IPS DF 6.9 (cell line): ENCODE measurements at regions not wholly inside any gene's neighbourhood (a gene's known extent, or its start where the extent isn't known, plus 50 kb on each side); places are given as distances from the start of the nearest gene placed in this dataset.
"Not testable (repeated sequence)": the region's sequence is repeated elsewhere in the genome, so short reads cannot be mapped to it uniquely, and the experiment has no call there.

Experiments used
- DNase-seq: peaks from one replicate; pipeline ENCODE4 v3.0.0-alpha.2; 2013; ENCODE audit warnings: low read depth, low spot score
- H3K27ac ChIP-seq: one replicate; pipeline ENCODE4 v1.5.1; 2013; ENCODE audit warnings: low read length, control low read depth
- H3K27me3 ChIP-seq: 2 replicates; pipeline ENCODE4 v1.6.1; 2013; ENCODE audit warnings: mild to moderate bottlenecking, low read length; ENCODE audit not compliant: control insufficient read depth, insufficient read depth
- H3K36me3 ChIP-seq: 2 replicates; pipeline ENCODE4 v1.6.1; 2013; ENCODE audit warnings: low read length; ENCODE audit not compliant: control insufficient read depth, insufficient read depth
- H3K4me1 ChIP-seq: 2 replicates; pipeline ENCODE4 v1.6.1; 2013; ENCODE audit warnings: low read length; ENCODE audit not compliant: control insufficient read depth, insufficient read depth
- H3K4me3 ChIP-seq: 2 replicates; pipeline ENCODE4 v1.5.1; 2013; ENCODE audit warnings: mild to moderate bottlenecking, low read length
- H3K9me3 ChIP-seq: 2 replicates; pipeline ENCODE4 v1.6.1; 2013; ENCODE audit warnings: low read length, inconsistent platforms; ENCODE audit not compliant: control insufficient read depth, insufficient read depth
- WGBS: extraction: QIAGEN DNeasy Blood & Tissue Kit; methylation state at CpG from one replicate; pipeline ENCODE4 v1.1.7; 2013; ENCODE audit warnings: mixed read lengths, missing lambda C conversion rate; ENCODE audit not compliant: insufficient read length, insufficient coverage; 5-methylcytosine and 5-hydroxymethylcytosine counted together

DNA sequence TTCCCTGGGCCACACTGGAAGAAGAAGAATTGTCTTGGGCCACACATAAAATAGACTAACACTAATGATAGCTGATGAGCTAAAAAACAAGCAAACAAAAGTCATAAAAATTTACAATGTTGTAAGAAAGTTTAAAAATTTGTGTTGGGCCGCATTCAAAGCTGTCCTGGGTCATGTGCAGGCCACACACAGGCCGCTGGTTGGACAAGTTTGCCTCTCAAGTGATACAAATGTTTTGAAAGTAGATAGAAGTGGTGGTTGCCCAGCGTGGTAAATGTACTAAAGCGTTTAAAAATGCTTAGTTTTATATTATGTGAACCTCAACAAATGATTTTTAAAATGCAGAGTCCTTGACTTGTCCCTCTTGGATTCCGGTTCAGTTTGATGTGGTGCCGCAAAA lies 94.9 kb upstream of the TBCA start:
- WGBS: no CpG with 5 or more reads among the region's 6 CpGs
- no peaks in the 10 kb centered on the region for H3K9me3 ChIP-seq
- no peaks in the 10 kb centered on the region for H3K27me3 ChIP-seq
- no peaks in the 10 kb centered on the region for H3K4me1 ChIP-seq
- H3K36me3 ChIP-seq: no peaks in the 10 kb centered on the region
- no peak overlapping the region for H3K27ac ChIP-seq
- H3K4me3 ChIP-seq: no peak overlapping the region
- no peak for DNase-seq

- Histone ChIP-seq H3K27me3 (no peaks in the 10 kb centered on the region), H3K4me3 (no peak overlapping the region), H3K4me1 (no peaks in the 10 kb centered on the region; the same call in 1 of the 2 replicates), H3K9me3 (no peaks in the 10 kb centered on the region), H3K27ac (no peak overlapping the region), H3K36me3 (no peaks in the 10 kb centered on the region)
- no peak for DNase-seq
- no CpG with 5 or more reads among the region's 11 CpGs for WGBS
Measured at GRCh38 chr5:77869116-77869798, 93.1 kb upstream of the TBCA start.

DNA sequence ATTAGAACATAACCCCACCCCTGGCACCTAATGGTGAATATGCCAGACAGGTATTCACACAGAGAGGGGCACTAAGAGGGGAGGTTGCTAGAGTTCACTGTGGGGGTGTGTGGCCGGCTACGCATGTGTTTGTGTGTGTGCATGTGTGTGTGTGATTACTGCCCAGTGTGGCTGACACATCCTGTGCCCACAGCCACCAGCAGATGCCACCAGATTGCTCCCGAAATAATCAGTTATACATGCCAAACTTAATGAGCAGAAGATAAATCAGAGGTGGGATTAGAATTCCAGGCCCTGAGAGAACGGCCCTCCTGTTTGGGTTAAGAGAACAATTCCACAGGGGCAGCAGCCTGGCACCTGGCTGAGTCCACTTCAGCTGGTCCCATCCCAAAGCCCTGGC lies 91.8 kb upstream of the TBCA start:
- H3K36me3 ChIP-seq: no peaks in the 10 kb centered on the region
- no peaks in the 10 kb centered on the region; the same call in 1 of the 2 replicates for H3K27me3 ChIP-seq
- no peak overlapping the region for H3K27ac ChIP-seq
- WGBS: no CpG with 5 or more reads among the region's 4 CpGs
- DNase-seq: no peak
- H3K4me1 ChIP-seq: no peaks in the 10 kb centered on the region; the same call in 1 of the 2 replicates
- no peak overlapping the region for H3K4me3 ChIP-seq
- no peaks in the 10 kb centered on the region for H3K9me3 ChIP-seq

DNA sequence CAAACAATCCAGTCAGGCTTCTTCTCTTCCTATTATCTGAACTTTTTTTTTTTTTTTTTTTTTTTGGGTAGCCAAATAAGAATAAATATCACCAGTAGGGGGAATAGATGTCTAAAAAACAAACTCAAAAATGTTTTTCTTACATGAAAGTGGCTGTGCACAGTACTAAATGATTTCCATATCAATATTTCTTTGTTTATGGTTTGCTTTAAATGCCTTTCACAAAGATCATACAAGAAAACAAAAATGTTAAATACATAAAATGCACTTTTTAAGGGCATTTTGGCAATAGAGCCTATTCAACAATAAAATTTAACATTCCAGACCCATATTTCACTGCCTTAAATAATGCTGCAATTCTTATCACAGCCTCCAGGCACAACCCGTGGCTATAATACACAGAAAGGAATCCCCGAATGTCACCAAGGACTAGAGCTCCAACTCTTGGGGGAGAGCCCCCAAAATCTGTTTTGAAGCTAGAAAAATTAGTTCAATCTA lies 91.1 kb upstream of the TBCA start:
- Histone ChIP-seq H3K27me3 (no peaks in the 10 kb centered on the region; the same call in 1 of the 2 replicates), H3K27ac (no peak overlapping the region), H3K36me3 (no peaks in the 10 kb centered on the region), H3K4me1 (no peaks in the 10 kb centered on the region; the same call in 1 of the 2 replicates), H3K9me3 (no peaks in the 10 kb centered on the region), H3K4me3 (no peak overlapping the region)
- no peak for DNase-seq
- WGBS: no CpG with 5 or more reads among the region's 2 CpGs

GRCh38 chr5:77866198-77866597 lies 90.1 kb upstream of the TBCA start:
- no peak overlapping the region for H3K27ac ChIP-seq
- no peaks in the 10 kb centered on the region for H3K9me3 ChIP-seq
- no peaks in the 10 kb centered on the region; the same call in 1 of the 2 replicates for H3K4me1 ChIP-seq
- no peaks in the 10 kb centered on the region for H3K36me3 ChIP-seq
- WGBS: no CpG with 5 or more reads among the region's 7 CpGs
- H3K4me3 ChIP-seq: no peak overlapping the region
- H3K27me3 ChIP-seq: no peaks in the 10 kb centered on the region; the same call in 1 of the 2 replicates
- DNase-seq: no peak

- no peaks in the 10 kb centered on the region for H3K9me3 ChIP-seq
- H3K4me1 ChIP-seq: no peaks in the 10 kb centered on the region; the same call in 1 of the 2 replicates
- H3K27ac ChIP-seq: no peak overlapping the region
- H3K27me3 ChIP-seq: no peaks in the 10 kb centered on the region; the same call in 1 of the 2 replicates
- H3K4me3 ChIP-seq: no peak overlapping the region
- no CpG with 5 or more reads among the region's 8 CpGs for WGBS
- DNase-seq: no peak
- no peaks in the 10 kb centered on the region for H3K36me3 ChIP-seq
Measured at GRCh38 chr5:77864997-77865396, 88.9 kb upstream of the TBCA start.

DNA sequence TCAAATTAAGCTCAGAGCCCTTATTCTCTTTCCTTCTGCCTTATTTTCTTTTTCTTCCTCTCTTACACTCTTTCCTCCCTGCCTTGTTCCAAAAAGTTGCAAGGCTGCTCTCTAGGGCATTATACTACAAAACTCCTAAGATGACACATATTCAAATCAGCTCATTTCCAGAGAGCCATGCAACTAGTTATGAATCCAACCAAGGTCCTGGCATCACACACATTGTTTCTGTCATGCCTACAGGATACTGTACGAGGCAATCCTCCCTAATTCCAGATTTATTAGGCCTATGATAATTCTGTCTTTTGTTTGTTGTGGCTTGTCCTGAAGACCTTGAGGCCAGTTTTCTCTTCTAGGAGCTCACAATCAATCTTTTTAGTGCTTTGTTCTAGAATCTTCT lies 87.0 kb upstream of the TBCA start:
- H3K9me3 ChIP-seq: no peaks in the 10 kb centered on the region
- no peaks in the 10 kb centered on the region; the same call in 1 of the 2 replicates for H3K4me1 ChIP-seq
- no peak overlapping the region for H3K4me3 ChIP-seq
- no peaks in the 10 kb centered on the region for H3K36me3 ChIP-seq
- DNase-seq: no peak
- no CpG with 5 or more reads among the region's 1 CpG for whole genome bisulfite sequencing
- H3K27me3 ChIP-seq: no peaks in the 10 kb centered on the region; the same call in 1 of the 2 replicates
- H3K27ac ChIP-seq: no peak overlapping the region

GRCh38 chr5:77861576-77861975 lies 85.4 kb upstream of the TBCA start:
- no peaks in the 10 kb centered on the region; the same call in 1 of the 2 replicates for H3K27me3 ChIP-seq
- WGBS: no CpG with 5 or more reads among the region's 1 CpG
- no peak overlapping the region for H3K27ac ChIP-seq
- no peaks in the 10 kb centered on the region for H3K9me3 ChIP-seq
- no peaks in the 10 kb centered on the region for H3K36me3 ChIP-seq
- no peaks in the 10 kb centered on the region; the same call in 1 of the 2 replicates for H3K4me1 ChIP-seq
- no peak overlapping the region for H3K4me3 ChIP-seq
- DNase-seq: no peak

- no peaks in the 10 kb centered on the region for H3K36me3 ChIP-seq
- DNase-seq: no peak
- H3K4me1 ChIP-seq: no peaks in the 10 kb centered on the region
- WGBS: no CpG with 5 or more reads among the region's 1 CpG
- H3K4me3 ChIP-seq: no peak overlapping the region
- no peaks in the 10 kb centered on the region for H3K9me3 ChIP-seq
- no peak overlapping the region for H3K27ac ChIP-seq
- H3K27me3 ChIP-seq: no peaks in the 10 kb centered on the region; the same call in 1 of the 2 replicates
Measured at GRCh38 chr5:77859306-77859705, 83.2 kb upstream of the TBCA start.

- not testable (repeated sequence) for H3K4me3 ChIP-seq
Measured at GRCh38 chr5:77858678-77859077, 82.5 kb upstream of the TBCA start.

DNA sequence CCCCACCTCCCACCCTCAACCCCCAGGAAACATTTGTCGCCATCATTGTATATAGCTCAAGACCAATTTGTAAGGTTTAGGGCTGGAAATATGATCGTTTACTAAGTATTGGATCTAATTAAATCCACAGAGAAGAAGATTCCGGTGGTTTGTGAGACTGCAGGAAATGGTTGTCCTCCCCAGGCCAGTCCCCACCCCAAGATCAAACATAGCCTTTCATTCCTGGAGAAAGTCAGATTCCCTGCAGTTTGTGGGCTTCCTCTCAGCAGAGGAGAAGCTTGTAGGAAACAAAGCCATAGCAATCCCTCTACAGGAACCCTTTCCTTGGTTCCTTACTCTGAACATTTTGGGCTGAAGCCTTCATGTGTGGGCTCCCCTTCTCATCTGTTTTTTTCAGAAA lies 79.2 kb upstream of the TBCA start:
- no peak overlapping the region for H3K27ac ChIP-seq
- DNase-seq: no peak
- WGBS: no CpG with 5 or more reads among the region's 3 CpGs
- no peaks in the 10 kb centered on the region for H3K36me3 ChIP-seq
- no peaks in the 10 kb centered on the region for H3K9me3 ChIP-seq
- peaks cover 7% of the 10 kb centered on the region for H3K4me1 ChIP-seq
- H3K4me3 ChIP-seq: no peak overlapping the region
- peaks cover 25% of the 10 kb centered on the region for H3K27me3 ChIP-seq

More at GRCh38 chr5:77858678-77859077, 82.5 kb upstream of the TBCA start:
- not testable (repeated sequence) for H3K4me1 ChIP-seq, DNase-seq, H3K36me3 ChIP-seq, H3K27me3 ChIP-seq, H3K27ac ChIP-seq, H3K9me3 ChIP-seq
- no CpG with 5 or more reads among the region's 9 CpGs for WGBS
